Activated CD4-positive, alpha-beta T cell treated with anti-CD3 and anti-CD28 coated beads, Interleukin-10, Interleukin-2, amounts not matched to agents 100 ng/mL and 50 ng/mL, durations not matched to agents 16 hours and 8 hours (primary cell): ENCODE measurements at regions not wholly inside any gene's neighbourhood (a gene's known extent, or its start where the extent isn't known, plus 50 kb on each side); places are given as distances from the start of the nearest gene placed in this dataset.

ENCODE experiments used
- DNase-seq: peaks from one replicate; pipeline ENCODE4 v3.0.0-alpha.2; 2020

- no peak for DNase-seq
Measured at GRCh38 chr5:119792161-119792799, 162.9 kb downstream of the FAM170A start.

- no peak for DNase-seq
Measured at GRCh38 chr5:119795768-119796167, 166.4 kb downstream of the FAM170A start.

- no peak for DNase-seq
Measured at GRCh38 chr5:119801570-119801969, 172.2 kb downstream of the FAM170A start.

- no peak for DNase-seq
Measured at GRCh38 chr5:119808024-119808423, 178.7 kb downstream of the FAM170A start.

GRCh38 chr5:119808474-119808873, 179.1 kb downstream of the FAM170A start:
- DNase-seq = no peak

GRCh38 chr5:119810217-119810616, 180.9 kb downstream of the FAM170A start:
- DNase-seq = no peak

- DNase-seq = no peak
Measured at GRCh38 chr5:119811458-119811857, 182.1 kb downstream of the FAM170A start.

- DNase-seq = no peak
Measured at GRCh38 chr5:119814655-119815054, 185.3 kb downstream of the FAM170A start.

- DNase-seq = no peak
Measured at GRCh38 chr5:119816055-119816454, 186.7 kb downstream of the FAM170A start.

GRCh38 chr5:119820016-119820415, 190.7 kb downstream of the FAM170A start:
- no peak for DNase-seq

GRCh38 chr5:119820608-119821007, 191.2 kb downstream of the FAM170A start:
- no peak for DNase-seq

GRCh38 chr5:119828541-119828940, 199.2 kb downstream of the FAM170A start:
- DNase-seq = no peak

- no peak for DNase-seq
Measured at GRCh38 chr5:119829341-119829740, 200.0 kb downstream of the FAM170A start.

GRCh38 chr5:119833176-119833575, 203.8 kb downstream of the FAM170A start:
- DNase-seq = no peak

- no peak for DNase-seq
Measured at GRCh38 chr5:119840175-119840574, 210.8 kb downstream of the FAM170A start.

- DNase-seq = no peak
Measured at GRCh38 chr5:119852140-119852539, 222.8 kb downstream of the FAM170A start.

GRCh38 chr5:119860463-119860862, 231.1 kb downstream of the FAM170A start:
- no peak for DNase-seq

GRCh38 chr5:119862619-119863018, 233.3 kb downstream of the FAM170A start:
- DNase-seq = no peak

- no peak for DNase-seq
Measured at GRCh38 chr5:119864286-119864685, 234.9 kb downstream of the FAM170A start.

- DNase-seq = no peak
Measured at GRCh38 chr5:119873611-119874010, 244.3 kb downstream of the FAM170A start.

- DNase-seq = no peak
Measured at GRCh38 chr5:119876522-119876921, 247.2 kb downstream of the FAM170A start.

GRCh38 chr5:119878712-119879111, 249.4 kb downstream of the FAM170A start:
- no peak for DNase-seq

- DNase-seq = no peak
Measured at GRCh38 chr5:119879446-119879845, 250.1 kb downstream of the FAM170A start.

GRCh38 chr5:119895066-119895465, 265.7 kb downstream of the FAM170A start:
- DNase-seq = no peak

GRCh38 chr5:119896826-119897536, 267.6 kb downstream of the FAM170A start:
- DNase-seq = no peak
